Prostate gland (tissue), 2 donors: ENCODE measurements at regions not wholly inside any gene's neighbourhood (a gene's known extent, or its start where the extent isn't known, plus 50 kb on each side); places are given as distances from the start of the nearest gene placed in this dataset.

Experiments used
- POLR2AphosphoS5 ChIP-seq: sonication (generic); formaldehyde crosslinking; IDR thresholded peaks from one replicate; pipeline ENCODE4 v1.6.1; 2017; ENCODE audit warnings: antibody characterized with exemption
- TF ChIP-seq, protein P1 (sequence below), 4 experiments: fragments of 200-600 bp in 2 of 4; fragments of 450-650 bp in 2 of 4; sonication (generic) in 2 of 4; IDR thresholded peaks; 1 replicate in 3 of 4; 2 replicates in 1 of 4; pipeline ENCODE4 v1.5.1; 2016 to 2019; ENCODE audit warnings: antibody characterized with exemption in 4 of 4, mild to moderate bottlenecking in 2 of 4, moderate library complexity in 2 of 4

DNA sequence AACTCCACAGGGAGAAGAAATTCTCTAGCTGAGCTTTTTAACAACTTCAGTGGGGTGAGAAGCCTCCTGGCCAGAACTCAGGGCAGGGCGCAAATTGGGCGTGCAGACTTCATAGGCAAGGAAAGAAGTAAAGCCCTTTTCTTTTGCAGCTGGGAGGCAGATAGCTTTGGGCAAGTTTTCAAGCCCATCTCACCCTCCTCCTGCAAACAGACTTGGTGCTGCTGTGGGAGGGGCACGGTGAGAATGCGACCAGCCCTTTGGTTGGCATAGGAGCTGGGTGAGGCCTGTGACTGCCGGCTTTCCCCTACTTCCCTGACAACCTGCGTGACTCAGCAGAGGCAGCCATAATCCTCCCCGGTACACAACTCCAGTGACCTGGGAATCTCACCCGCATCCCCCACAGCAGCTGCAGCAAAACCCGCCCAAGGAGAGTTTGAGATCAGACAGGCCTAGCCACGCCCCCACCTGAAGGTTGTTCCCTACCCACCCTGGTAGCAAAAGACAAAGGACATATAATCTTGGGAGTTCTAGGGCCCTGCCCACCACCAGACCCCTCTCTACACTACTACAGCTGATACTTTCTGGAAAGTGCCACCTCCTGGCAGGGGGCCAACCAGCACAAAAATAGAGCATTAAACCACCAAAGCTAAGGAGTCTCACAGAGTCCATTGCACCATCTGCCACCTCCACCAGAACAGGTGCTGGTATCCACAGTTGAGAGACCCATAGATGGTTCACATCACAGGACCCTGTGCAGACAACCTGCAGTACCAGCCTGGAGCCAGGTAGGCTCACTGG lies 195.5 kb upstream of the CCL2 start:
- TF ChIP-seq, protein P1, sequence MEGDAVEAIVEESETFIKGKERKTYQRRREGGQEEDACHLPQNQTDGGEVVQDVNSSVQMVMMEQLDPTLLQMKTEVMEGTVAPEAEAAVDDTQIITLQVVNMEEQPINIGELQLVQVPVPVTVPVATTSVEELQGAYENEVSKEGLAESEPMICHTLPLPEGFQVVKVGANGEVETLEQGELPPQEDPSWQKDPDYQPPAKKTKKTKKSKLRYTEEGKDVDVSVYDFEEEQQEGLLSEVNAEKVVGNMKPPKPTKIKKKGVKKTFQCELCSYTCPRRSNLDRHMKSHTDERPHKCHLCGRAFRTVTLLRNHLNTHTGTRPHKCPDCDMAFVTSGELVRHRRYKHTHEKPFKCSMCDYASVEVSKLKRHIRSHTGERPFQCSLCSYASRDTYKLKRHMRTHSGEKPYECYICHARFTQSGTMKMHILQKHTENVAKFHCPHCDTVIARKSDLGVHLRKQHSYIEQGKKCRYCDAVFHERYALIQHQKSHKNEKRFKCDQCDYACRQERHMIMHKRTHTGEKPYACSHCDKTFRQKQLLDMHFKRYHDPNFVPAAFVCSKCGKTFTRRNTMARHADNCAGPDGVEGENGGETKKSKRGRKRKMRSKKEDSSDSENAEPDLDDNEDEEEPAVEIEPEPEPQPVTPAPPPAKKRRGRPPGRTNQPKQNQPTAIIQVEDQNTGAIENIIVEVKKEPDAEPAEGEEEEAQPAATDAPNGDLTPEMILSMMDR (IDR thresholded peaks at IDR 0.05) = no peak
- no peak for TF ChIP-seq POLR2AphosphoS5
